ENCODE measurements at regions not wholly inside any gene's neighbourhood (a gene's known extent, or its start where the extent isn't known, plus 50 kb on each side); places are given as distances from the start of the nearest gene placed in this dataset.

DNA sequence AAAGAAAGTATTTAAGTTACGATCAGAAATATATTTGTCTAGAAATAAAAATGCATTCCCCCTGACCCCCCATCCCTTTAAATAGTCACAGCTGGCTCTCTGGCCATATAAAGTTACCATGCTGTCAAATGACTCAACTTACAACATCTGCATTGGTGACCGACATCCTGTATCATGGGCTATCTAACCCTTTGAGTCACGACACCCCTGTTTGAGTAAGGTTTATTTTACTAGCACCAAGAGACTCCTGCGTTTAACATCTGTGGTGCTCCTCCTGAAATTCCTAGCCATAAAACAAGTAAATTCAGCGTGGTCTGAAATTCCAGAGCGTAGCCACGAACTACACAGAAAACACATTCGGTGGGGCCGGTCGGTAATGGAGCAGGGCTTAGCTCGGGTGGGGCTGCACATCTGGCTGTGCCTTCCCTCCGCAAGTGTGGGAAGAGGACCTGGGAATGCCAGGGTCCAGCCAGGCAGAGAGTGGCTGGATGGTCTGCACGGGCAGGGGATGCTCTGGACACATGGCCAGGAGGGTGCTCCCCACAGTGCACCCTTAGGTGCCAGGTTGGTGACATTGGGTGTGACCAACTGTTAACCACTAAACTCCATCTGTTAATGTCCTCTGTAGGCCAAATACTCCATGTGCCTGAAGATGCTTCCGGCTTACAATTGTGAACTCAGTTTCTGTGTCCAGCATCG lies 53.0 kb upstream of the CLDN14 start:
- no peak for DNase-seq (ENCODE audit: low read depth, low spot score)

DNA sequence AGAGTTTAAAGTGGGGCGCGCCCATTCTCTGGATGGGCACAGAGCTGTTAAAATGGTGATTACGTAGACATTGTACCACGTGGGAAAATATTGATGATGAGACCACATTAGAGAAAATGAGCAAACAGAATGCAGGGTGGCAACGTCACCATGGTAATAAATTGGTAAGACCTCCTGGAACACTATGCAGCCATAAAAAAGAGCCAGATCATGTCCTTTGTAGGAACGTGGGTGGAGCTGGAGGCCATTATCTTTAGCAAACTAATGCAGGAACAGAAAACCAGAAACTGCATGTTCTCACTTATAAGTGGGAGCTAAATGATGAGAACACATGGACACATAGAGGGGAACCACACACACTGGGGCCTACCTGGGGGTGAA lies 53.5 kb upstream of the CLDN14 start:
- DNase-seq (ENCODE audit: low read depth, low spot score) = no peak

DNA sequence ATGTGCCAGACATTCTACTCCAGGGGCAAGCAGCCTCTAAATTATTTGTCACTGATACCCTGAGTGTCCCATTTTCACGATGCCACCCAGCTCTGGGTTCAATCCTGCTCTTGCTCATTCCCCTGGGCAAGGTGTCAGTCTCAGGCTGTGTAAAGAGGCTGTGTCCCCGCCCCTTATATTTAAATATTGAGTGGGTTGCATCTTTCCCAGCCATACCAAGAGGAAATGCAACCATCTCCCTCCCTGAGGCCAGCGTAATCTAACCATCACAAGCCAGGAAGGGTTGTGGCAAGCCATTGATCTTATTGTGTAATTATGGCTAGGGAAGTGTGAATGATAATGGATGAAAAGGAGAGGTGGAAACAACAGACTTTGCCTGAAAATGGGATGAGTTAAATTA lies 54.7 kb upstream of the CLDN14 start:
- DNase-seq (ENCODE audit: low read depth, low spot score) = no peak

DNA sequence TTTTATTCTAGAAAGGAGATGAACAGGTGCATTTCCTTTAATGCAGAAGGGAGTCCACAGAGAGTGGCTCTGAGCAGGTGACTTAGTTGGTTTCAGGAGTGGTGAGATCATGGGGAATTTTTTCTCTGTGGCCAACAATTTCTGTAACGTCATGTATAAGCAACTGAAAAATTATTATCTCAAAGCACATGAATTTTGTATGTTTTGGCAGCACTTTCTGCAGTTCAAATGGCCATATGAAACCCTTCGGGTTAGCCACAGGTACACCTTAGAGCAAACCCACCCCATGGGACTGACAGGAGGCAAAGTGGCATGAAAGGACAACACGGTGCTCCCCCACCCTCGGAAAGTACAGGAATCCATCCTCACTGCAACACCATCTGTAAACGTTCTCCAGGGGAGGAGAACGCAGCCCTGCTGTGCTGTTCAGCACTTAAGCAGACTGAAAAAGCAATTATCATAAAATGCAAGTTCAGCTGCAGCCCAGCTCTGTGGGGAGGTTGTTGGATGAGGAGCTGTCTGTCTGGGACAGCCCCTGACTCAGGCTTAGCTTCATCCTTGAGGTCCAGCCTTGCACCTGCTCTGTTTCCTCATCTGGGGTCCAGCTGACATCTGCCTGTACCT lies 55.8 kb upstream of the CLDN14 start:
- no peak for DNase-seq (ENCODE audit: low read depth, low spot score)

DNA sequence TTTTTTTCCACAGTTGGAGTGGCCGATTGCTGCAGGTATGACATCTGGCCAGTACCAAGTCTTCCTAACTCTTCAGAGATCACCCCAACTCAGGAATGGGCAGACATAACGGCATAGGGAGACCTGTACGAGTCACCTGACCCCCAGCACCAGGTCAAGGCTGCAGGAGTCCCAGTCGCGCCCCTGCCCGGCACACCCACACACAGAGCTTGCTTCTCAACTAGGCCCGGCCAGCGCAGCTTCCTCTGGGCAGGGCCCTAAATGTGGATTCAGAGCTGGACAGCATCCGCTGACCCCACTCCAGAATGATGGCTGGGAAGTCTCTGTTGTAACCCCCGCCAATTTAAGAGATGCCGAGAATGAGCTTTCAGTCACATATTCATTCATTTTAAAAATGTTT lies 58.8 kb upstream of the CLDN14 start:
- no peak for DNase-seq (ENCODE audit: low read depth, low spot score)

DNA sequence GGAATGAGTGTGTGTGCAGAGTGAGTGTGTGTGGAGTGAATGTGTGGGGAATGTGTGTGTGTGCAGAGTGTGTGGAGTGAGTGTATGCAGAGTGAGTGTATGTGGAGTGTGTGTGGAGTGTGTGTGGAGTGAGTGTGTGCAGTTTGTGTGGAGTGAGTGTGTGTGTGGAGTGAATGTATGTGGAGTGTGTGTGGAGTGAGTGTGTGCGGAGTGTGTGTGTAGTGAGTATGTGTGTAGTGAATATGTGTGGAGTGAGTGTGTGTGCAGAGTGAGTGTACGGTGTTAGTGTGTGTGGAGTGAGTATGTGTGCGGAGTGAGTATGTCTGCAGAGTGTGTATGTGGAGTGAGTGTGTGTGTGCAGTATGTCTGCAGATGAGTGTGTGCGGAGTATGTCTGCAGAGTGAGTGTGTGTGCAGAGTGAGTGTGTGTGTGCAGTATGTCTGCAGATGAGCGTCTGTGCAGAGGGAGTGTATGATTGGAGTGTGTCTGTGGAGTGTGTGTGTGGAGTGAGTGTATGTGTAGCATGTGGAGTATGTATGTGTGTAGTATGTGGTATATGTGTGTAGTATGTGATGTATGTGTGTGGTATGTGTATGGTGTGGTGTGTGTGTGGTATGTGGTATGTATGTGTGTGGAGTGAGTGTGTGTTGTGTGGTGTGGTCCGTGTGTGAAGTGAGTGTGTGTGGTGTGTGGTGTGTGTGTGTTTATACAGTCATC lies 59.7 kb upstream of the CLDN14 start:
- DNase-seq (ENCODE audit: low read depth, low spot score) = no peak

DNA sequence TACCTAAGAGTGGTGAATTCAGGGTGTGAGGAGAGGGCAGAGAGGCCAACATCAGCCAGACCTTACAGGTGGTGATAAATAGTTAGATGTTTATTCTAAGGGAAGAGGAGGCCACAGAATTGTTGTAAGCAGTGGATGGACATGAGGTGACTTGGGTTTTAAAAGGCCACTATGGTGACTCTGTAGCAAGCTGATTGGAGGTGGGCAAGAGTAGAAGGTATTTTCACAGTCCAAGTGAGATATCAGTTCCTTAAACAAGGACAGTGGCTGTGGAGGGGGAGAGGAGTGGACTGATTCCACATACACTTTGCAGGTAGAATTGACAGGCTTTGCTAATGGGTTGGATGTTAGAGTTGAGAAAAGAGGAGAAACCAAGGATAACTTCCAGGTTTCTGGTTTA lies 60.8 kb upstream of the CLDN14 start:
- no peak for DNase-seq (ENCODE audit: low read depth, low spot score)

DNA sequence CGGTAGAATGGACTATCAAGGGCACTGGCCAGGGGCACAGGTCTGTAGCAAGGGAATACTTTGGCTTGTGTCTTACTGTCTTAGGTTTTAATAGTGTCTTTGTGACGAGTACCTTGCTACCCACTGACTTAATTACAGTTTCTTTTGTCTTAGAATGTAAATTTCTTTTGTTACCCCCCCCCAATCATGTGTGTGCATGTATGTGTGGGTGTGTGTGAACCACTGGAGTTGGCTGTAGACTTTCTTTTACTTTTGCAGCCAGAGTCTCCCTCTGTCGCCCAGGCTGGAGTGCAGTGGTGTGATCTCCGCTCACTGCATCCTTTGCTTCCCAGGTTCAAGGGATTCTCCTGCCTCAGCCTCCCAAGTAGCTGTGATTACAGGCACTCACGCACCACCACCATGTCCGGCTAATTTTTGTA lies 61.8 kb upstream of the CLDN14 start:
- no peak for DNase-seq (ENCODE audit: low read depth, low spot score)

DNA sequence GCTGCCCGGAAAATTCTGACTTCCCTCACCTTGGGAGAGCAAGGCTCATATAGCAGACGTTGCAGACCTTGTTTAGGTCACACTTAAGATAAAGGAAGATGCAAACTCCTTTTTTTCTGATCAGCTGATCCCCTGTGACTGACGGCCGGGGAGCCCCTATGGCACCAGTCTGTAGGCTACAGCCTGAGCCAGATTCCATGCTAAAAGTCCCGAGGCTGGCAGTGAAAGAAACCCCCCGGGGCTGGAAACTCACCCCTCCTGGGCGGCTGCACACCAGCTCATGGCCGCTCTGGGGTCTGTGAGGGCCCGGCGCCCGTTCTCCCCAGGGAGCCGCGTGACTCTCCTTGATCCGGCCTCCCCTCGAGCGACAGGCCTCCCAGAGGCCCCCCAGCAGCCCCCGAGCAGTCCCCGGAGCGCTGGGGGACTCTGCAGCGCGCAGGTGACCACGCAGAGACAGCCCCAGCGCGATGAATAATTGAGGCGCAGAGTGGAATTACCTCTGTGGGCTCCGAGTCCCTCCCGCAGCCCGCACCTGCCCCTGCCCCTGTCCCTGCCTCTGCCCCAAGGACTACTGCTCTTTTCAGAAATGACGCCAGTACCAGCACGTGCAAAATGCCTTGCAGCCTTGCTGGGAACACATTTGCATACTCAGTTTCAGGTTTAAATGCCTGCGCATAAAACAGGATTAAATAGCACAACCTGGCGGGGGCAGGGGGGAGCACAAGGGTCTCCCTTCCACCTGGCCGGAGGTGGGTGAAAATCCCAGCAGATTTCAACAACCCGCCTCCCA lies 62.6 kb upstream of the CLDN14 start:
- DNase-seq (ENCODE audit: low read depth, low spot score) = no peak

DNA sequence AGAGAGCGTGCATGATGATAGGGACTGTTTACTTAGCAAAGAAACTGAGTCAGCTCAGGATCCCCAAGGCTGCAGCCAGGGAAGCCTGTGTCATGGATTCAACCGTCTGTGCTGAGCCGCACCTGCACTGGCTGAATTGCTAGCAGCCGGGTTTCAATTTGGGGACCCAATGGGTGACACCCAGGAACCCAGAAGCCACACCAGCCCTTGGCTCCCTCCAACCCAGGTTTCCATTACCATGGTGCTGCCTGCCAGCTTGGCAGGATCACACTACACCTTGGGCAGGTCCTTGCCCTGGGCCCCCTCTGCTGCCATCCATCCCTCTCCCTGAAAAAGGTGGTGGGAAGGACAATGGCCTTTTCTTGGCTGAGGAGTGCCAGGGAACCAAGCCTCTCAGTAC lies 64.0 kb upstream of the CLDN14 start:
- no peak for DNase-seq (ENCODE audit: low read depth, low spot score)

DNA sequence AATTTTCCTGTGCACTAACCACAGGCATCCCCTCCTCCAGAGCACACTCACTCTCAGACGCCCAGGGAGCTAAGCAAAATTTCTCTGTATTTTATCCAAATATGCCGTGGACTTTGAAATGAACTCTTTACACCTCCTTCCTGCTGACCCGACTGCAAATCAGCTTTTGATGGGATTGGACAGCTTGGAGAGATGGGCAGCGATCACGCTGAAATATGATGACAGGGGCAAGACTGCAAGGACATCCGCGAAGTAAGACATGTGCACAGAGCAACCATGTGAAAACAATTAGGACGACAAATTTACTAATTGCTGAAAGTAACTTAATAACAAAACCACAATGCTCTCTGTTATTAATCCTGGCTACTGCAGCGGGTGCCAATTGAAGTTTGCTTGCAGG lies 64.6 kb upstream of the CLDN14 start:
- DNase-seq (ENCODE audit: low read depth, low spot score) = no peak

DNA sequence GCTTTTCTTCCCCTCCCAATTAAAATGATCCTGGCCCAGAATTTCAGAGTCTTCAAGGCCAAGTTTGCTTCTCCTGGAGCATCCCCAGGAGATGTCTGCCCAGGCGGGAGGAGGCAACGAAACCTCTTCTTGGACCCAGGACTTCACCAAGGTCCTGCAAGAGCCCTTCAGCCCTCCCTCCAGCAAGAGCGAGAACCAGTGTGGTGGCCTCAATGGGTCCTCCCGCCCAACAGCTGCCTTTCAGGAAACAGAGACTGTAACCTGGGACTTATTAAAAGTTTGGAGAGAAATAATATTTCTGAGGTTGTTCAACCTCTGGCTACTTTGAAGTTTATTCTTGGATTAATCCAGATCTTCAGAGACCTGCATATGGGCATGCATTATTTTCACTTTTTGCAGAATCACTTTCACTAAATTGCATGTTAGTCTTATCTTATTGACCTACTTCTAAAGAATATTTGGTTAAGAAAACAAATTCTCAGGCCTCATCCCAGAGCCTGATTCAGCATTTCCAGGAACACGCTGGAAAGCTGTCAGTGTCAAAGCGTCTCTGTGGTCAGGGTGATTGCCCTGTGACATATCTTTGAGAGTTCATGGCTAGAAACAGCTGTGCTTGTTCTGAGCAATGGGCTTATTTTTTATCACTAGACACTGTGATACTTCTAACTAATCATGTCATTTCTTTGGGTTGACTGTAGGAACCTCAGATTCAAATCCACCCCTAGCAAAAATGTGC lies 66.0 kb upstream of the CLDN14 start:
- no peak for DNase-seq (ENCODE audit: low read depth, low spot score)

DNA sequence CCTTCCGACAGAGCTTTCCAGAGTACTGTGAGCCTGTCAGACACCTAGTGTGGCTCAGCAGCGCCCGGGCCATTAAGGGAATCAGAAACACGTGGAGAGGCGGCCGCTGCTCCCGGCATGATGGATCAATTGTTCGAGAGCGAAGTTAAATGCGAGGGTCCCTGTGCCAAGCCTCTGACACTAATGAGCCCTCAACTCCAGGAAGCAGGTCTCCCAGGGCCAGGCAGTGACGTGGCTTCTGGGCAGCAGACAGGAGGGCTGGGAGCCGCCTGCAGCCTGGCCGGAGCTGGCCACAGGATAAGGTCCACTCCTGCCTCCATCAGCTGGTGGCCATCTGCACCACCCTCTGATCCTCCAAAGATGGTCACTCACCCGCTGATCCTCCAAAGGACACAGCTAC lies 67.5 kb upstream of the CLDN14 start:
- no peak for DNase-seq (ENCODE audit: low read depth, low spot score)

DNA sequence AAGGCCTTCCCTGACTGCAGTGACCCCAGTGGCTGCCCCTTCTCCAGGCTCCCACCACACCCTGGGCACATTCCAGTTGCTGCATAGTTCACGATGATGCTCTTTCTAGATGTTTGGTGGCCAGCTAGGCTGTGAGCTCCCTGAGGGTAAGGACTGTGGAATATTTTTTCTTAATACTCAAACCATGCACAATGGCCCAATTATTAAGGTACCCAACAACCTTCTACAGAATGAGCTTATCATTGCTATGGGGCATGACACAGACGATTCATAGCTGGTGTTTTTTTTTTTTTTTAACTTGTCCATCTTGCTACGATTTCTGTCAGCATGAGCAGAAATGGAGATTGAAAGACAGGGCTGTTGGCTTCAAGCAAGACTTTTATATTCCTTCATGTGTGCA lies 68.9 kb upstream of the CLDN14 start:
- DNase-seq (ENCODE audit: low read depth, low spot score) = no peak

DNA sequence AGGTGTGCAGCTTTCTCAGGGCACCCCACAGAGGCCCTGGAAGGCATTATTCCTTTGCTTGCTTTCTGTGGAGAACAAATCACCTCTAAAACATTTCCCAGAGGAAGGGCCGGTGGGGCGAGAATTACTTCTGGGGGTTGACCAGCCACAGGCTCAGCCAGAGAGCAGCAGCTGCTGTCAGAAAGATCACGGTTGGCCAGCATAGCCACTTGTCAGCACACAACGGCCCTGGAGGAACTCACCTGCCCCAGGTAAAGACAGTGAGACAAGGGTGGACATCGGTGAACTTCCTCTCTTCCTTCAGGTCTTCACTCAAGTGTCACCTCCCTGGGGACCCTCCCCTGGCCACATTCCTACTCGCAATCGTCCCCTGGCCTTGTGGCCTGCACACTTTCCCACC lies 69.5 kb upstream of the CLDN14 start:
- DNase-seq (ENCODE audit: low read depth, low spot score) = no peak

DNA sequence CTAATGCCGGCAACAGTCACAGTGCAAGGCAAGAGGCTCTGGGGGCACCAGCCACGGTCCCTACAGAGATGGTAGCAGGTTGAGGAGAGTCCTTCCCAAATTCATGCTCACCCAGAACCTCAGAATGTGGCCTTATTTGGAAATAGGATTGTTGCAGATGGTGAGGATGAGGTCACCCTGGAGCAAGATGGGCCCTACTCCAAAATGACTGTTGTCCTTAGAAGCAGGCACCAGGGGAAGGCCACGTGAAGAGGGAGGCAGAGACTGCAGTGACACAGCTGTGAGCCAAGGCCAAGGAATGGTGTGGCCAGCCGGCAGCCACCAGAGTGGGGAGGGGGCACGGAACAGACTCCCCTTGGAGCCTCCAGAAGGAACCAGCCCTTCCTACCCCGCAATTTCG lies 70.8 kb upstream of the CLDN14 start:
- DNase-seq (ENCODE audit: low read depth, low spot score) = no peak

DNA sequence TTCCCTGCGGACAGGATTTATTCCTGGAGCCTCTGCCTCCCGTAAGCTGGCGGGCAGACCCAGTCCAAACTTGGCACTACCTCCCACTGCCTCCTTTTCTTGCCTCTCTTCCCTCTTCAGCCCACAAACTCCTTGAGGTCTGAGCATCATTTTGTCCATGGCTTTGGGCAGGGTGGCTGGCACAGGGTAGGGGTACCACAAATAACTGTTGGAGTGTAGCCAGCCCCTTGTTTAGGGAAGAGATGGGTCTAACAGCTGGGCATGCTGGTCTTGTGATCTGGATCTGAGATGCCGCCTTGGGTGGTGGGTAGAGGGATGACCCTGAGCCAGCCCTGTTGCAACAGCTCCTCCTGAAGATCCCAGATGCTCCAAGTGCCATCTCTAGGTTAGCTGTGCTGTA lies 71.4 kb upstream of the CLDN14 start:
- no peak for DNase-seq (ENCODE audit: low read depth, low spot score)

DNA sequence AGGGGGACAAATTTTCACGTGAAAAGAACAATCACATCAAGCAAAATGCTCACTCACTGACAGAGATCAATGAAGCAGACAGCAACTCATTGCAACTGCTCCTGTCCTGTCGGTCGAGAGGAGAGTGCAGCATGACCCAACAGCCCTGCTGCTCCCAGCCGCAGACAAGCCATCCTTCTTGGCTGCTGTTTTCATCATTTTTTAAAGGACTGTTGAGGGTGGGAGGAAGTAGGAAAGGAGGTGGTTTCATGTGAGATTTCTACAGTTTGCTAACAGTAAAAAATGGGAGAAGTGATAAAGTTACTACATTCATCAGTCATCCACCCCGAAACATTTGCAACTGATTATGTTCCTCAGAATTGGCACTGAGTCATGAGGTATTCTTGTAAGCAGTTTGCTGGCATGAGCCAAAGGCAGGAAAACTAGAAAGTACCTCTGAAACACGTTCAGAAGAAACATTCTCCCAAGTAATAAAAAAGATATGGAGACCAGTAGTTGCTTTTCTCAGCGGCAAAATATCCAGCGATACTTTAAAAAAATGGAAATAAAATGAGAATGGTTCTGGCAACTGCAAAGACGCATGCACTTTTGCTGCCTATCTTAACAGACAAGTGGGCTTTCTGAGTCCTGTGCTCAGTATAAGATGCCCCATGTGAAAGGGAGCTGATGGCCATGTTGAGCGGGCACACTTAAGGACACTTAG lies 72.0 kb upstream of the CLDN14 start:
- DNase-seq (ENCODE audit: low read depth, low spot score) = no peak

DNA sequence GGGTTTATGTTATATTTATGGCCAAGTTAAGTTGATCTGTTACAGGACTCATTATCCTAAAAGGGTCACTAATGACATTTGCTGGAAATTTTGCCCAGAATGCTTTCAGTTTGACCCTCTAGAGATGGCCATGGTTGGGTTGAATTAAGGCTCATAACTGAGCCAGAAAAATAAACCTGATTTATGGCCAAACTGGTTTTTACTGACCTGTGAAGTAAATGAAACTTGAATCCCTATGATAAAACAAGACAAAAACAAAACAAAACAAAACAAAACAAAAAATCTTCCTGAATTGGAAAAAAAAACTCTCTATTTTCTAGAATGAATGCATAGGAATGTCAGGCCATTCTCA lies 72.5 kb upstream of the CLDN14 start:
- DNase-seq (ENCODE audit: low read depth, low spot score) = no peak

DNA sequence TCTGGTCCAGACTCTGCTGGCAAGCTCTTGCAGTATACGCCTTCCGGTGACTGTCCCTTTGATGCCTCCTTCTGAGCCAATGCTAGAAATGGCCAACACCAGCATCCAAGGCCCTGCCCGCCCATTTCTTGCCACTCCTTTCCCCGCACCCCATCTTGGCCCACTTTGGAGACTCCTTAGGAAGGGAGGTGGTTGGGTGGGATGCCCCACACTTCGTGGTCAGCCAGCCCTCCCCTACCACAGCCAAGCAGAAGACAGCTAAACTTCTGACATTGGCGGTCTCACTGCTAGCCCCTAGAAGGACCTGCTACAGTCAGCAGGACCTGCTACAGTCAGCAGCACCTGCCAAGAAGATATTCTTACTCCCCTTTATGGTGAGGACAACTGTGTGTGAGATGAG lies 73.5 kb upstream of the CLDN14 start:
- no peak for DNase-seq (ENCODE audit: low read depth, low spot score)

Measured in brain pericyte (primary cell).